Peyer's patch (tissue), 4 donors: ENCODE measurements at regions not wholly inside any gene's neighbourhood (a gene's known extent, or its start where the extent isn't known, plus 50 kb on each side); places are given as distances from the start of the nearest gene placed in this dataset.

Source experiments
- CTCF ChIP-seq, 6 experiments: fragments of 450-650 bp in 4 of 6; fragments of 200-600 bp in 2 of 6; sonication (generic) in 1 of 6; IDR thresholded peaks; one replicate each; pipeline ENCODE4 v1.5.1; 2017 to 2019; ENCODE audit warnings: antibody characterized with exemption in 6 of 6, mild to moderate bottlenecking in 3 of 6, moderate library complexity in 1 of 6
- POLR2A ChIP-seq, 2 donors: fragments of 450-650 bp; IDR thresholded peaks; one replicate each; pipeline ENCODE4 v1.5.1; 2017; ENCODE audit warnings: antibody characterized with exemption in 2 of 2, mild to moderate bottlenecking in 2 of 2, moderate library complexity in 2 of 2

- TF ChIP-seq CTCF (IDR thresholded peaks at IDR 0.05): no peak
- TF ChIP-seq POLR2A (IDR thresholded peaks at IDR 0.05): no peak
These were observed 56.9 kb upstream of the ARRDC4 start for GRCh38 chr15:97903560-97903959.
